ENCODE measurements at regions not wholly inside any gene's neighbourhood (a gene's known extent, or its start where the extent isn't known, plus 50 kb on each side); places are given as distances from the start of the nearest gene placed in this dataset.
"Not testable (repeated sequence)": the region's sequence is repeated elsewhere in the genome, so short reads cannot be mapped to it uniquely, and the experiment has no call there.

GRCh38 chr3:31184261-31185061 lies 290.0 kb upstream of the GADL1 start:
- no peak for DNase-seq (ENCODE audit: low read depth)

DNA sequence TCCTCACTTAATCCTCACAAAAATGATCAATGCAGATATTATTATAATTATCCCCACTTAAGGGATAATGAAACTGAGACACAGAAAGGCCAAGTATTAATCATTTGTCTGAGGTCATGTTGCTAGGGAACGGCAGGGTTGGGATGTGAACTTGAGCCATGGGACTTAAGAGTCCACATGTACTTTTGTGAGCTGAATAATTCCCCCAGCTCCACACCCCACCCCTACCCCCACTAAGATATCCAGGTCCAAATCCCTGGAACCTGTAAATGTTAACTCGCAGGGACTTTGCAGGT lies 290.5 kb upstream of the GADL1 start:
- DNase-seq (ENCODE audit: low read depth) = no peak

GRCh38 chr3:31186041-31186440 lies 291.6 kb upstream of the GADL1 start:
- DNase-seq (ENCODE audit: low read depth) = no peak

- DNase-seq (ENCODE audit: low read depth) = no peak
Observed at GRCh38 chr3:31187380-31187779, 292.9 kb upstream of the GADL1 start.

- no peak for DNase-seq (ENCODE audit: low read depth)
Observed at GRCh38 chr3:31188112-31188511, 293.7 kb upstream of the GADL1 start.

DNA sequence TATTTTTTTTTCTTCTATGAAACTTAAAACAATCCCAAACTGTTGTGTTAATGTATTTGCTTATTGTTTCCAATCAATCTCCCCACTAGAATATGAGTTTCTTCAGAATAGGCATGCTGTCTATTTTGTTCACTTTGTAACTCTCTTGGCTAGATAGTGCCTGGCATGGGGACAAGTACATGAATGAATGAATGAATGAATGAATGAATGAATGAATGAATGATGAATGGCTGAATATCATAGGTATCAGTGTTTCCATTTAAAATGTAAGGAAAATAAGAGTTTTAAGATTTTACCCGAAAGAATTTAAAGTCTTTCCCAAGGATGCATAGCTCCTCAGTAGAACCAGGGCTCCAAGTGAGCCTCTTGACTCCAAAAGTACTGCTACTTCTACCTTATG lies 294.9 kb upstream of the GADL1 start:
- DNase-seq (ENCODE audit: low read depth) = no peak

- DNase-seq (ENCODE audit: low read depth) = no peak
Observed at GRCh38 chr3:31189971-31190370, 295.5 kb upstream of the GADL1 start.

GRCh38 chr3:31191354-31191753 lies 296.9 kb upstream of the GADL1 start:
- no peak for DNase-seq (ENCODE audit: low read depth)

GRCh38 chr3:31193429-31193828 lies 299.0 kb upstream of the GADL1 start:
- DNase-seq (ENCODE audit: low read depth) = no peak

- DNase-seq (ENCODE audit: low read depth) = no peak
Observed at GRCh38 chr3:31193871-31194270, 299.4 kb upstream of the GADL1 start.

GRCh38 chr3:31196261-31196660 lies 301.8 kb upstream of the GADL1 start:
- no peak for DNase-seq (ENCODE audit: low read depth)

- DNase-seq (ENCODE audit: low read depth) = no peak
Observed at GRCh38 chr3:31196881-31197364, 302.5 kb upstream of the GADL1 start.

- DNase-seq (ENCODE audit: low read depth) = no peak
Observed at GRCh38 chr3:31197941-31198340, 303.5 kb upstream of the GADL1 start.

DNA sequence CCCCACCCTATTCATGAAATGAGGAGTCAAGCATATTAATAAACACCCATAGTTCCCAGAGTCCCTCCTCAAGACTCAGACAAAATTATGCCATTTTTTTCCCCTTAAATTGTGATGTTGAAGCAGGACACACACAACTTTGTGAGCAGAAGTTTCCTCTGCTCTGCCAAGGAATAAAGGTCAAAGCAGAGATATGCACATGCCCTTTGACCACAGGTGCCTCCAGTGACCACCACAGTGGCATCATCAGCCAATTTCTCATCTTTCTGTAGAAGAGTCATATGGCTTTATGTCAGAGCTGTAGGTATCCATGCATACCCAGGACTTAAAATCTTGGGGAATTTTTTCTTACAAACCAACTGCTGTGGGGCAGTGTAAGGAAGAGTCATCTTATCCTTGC lies 304.4 kb upstream of the GADL1 start:
- no peak for DNase-seq (ENCODE audit: low read depth)

DNA sequence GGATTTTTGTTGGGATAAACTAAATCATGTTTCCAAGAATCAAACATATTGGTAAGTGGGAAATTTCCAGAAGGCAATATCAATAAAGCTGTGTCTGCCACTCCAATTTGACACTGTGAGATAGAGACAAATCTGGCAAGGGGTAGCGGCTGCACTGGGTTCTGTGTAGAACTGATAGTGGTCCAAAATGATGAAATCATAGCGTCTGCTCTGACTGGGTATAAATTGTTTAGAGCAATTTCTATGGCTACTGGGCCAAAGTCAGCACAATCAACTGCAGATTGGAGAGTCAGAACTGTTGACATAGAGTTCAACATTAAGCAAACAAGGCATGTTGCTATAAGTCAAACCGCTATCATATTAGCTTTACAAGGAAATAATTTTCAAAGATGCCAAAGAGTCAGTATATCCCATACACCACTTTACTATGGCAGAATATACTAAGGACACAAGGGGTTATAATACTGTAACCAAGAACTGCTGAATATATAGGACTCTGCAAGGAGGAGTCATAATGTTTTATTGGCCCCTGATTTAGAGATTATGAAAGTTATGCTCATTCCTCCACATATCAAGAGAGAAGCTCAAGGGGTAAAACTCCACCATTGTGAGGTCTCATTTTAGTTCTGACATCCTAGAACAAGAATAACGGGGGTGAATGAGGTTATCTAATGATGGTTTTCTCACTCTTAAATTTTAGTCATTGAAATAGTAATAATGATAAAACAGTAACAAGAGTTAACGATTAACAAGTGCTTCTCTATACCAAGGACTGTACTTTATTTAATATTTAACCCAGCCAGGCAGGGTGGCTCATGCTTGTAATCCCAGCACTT lies 309.7 kb upstream of the GADL1 start:
- no peak for DNase-seq (ENCODE audit: low read depth)

- not testable (repeated sequence) for DNase-seq (ENCODE audit: low read depth)
Observed at GRCh38 chr3:31204796-31205056, 310.3 kb upstream of the GADL1 start.

- DNase-seq (ENCODE audit: low read depth) = no peak
Observed at GRCh38 chr3:31210068-31210645, 315.7 kb upstream of the GADL1 start.

GRCh38 chr3:31213869-31214486 lies 318.7 kb upstream of the STT3B start:
- DNase-seq (ENCODE audit: low read depth) = no peak

GRCh38 chr3:31218082-31218481 lies 314.6 kb upstream of the STT3B start:
- no peak for DNase-seq (ENCODE audit: low read depth)

DNA sequence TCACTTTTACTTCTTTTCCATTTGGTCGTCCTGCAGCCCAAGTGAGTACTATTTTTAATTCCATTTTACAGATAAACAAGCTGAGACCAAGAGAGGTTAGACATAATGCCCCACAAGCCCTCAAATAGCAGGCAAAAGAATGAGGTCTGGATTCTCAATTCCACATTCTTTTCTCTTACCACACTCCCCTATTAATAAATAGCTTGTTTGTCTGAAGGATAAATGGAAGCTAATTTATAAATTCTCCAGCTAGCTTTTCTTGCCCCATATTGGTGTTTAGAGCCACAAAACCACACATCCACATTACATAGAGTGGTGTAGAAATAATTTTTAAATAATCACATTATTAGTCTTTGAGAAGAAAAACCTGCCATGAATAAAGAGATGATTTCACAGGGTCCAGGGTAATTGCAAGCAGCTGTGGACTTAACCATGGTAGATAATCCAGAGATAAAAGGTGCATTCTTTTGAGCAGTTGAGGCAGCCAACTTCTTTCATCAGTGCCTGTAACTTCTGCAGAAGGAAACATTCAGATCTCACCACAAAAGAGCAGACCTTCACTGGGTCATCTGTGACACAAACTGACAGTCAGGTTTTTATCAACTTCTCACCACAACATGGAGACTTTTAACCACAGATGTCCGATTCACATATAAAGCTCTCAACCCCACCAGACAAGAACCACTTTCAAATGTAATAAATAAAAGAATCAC lies 313.4 kb upstream of the STT3B start:
- DNase-seq (ENCODE audit: low read depth) = no peak

DNA sequence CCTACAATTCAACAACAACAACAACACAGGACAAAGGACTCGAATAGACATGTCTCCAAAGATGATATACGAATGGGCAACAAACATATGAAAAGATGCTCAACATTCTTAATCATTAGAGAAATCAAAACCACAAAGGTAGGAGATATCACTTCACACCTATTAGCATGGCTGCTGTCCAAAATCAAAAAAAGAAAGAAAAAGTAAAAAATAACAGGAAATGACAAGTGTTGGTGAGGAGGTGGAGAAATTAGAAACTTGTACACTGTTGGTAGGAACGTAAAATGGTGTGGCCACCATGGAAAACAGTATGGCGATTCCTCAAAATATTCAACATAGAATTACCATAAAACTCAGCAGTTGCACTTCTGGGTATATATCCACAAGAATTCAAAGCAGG lies 312.3 kb upstream of the STT3B start:
- no peak for DNase-seq (ENCODE audit: low read depth)

DNA sequence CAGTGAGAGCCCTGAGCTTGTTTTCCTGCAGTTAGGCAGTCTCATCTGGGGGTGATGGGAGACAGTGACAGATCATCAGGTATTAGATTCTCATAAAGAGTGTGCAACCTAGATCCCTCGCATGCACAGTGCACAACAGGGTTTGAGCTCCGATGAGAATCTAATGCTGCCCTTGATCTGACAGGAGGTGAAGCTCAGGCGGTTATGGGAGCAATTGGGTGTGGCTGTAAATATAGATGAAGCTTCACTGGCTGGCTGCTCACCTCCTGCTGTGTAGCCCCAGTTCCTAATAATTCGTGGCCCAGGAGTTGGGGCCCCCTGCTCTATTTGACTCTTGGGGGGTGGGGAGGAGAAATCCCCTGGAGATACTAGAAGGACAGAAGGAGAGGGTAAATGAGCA lies 309.4 kb upstream of the STT3B start:
- DNase-seq (ENCODE audit: low read depth) = no peak

All from stimulated activated CD8-positive, alpha-beta memory T cell treated with anti-CD3 and anti-CD28 coated beads, Interleukin-7, amount 100 ng/mL, for 24 hours (primary cell).